22Rv1 (cell line): ENCODE measurements at regions not wholly inside any gene's neighbourhood (a gene's known extent, or its start where the extent isn't known, plus 50 kb on each side); places are given as distances from the start of the nearest gene placed in this dataset.

Experiments
- ZFX ChIP-seq: fragments of 450-650 bp; IDR thresholded peaks from 2 replicates; pipeline ENCODE4 v1.6.1; 2017; ENCODE audit warnings: antibody characterized with exemption, borderline replicate concordance
- TF ChIP-seq, protein P1 (sequence below): fragments of 450-650 bp; IDR thresholded peaks from 2 replicates; pipeline ENCODE4 v1.5.1; 2017; ENCODE audit warnings: mild to moderate bottlenecking

- TF ChIP-seq, protein P1, sequence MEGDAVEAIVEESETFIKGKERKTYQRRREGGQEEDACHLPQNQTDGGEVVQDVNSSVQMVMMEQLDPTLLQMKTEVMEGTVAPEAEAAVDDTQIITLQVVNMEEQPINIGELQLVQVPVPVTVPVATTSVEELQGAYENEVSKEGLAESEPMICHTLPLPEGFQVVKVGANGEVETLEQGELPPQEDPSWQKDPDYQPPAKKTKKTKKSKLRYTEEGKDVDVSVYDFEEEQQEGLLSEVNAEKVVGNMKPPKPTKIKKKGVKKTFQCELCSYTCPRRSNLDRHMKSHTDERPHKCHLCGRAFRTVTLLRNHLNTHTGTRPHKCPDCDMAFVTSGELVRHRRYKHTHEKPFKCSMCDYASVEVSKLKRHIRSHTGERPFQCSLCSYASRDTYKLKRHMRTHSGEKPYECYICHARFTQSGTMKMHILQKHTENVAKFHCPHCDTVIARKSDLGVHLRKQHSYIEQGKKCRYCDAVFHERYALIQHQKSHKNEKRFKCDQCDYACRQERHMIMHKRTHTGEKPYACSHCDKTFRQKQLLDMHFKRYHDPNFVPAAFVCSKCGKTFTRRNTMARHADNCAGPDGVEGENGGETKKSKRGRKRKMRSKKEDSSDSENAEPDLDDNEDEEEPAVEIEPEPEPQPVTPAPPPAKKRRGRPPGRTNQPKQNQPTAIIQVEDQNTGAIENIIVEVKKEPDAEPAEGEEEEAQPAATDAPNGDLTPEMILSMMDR, result no peak
- TF ChIP-seq ZFX, result no peak
Measured at GRCh38 chr3:107929088-107929487, 161.7 kb downstream of the CD47 start.
